Skin of body (tissue), 1 donor: ENCODE measurements at regions not wholly inside any gene's neighbourhood (a gene's known extent, or its start where the extent isn't known, plus 50 kb on each side); places are given as distances from the start of the nearest gene placed in this dataset.
"Not testable (repeated sequence)": the region's sequence is repeated elsewhere in the genome, so short reads cannot be mapped to it uniquely, and the experiment has no call there.

Experiments
- DNase-seq: peaks from one replicate; lab custom pipeline; 2025; lab: John Stamatoyannopoulos, UW

- no peak for DNase-seq
These were observed 55.7 kb upstream of the FAT3 start for GRCh38 chr11:92168936-92169335.

- DNase-seq, result no peak
These were observed 57.0 kb upstream of the FAT3 start for GRCh38 chr11:92167571-92167970.

GRCh38 chr11:92166335-92166734 is 58.3 kb upstream of the FAT3 start:
- DNase-seq, result no peak

GRCh38 chr11:92163879-92164278 is 60.7 kb upstream of the FAT3 start:
- no peak for DNase-seq

GRCh38 chr11:92162776-92163175 is 61.8 kb upstream of the FAT3 start:
- DNase-seq, result no peak

- DNase-seq, result no peak
These were observed 64.7 kb upstream of the FAT3 start for GRCh38 chr11:92159931-92160330.

GRCh38 chr11:92157390-92157789 is 67.2 kb upstream of the FAT3 start:
- not testable (repeated sequence) for DNase-seq

- no peak for DNase-seq
These were observed 70.0 kb upstream of the FAT3 start for GRCh38 chr11:92154611-92155010.

GRCh38 chr11:92154110-92154509 is 70.5 kb upstream of the FAT3 start:
- no peak for DNase-seq

GRCh38 chr11:92153542-92153941 is 71.1 kb upstream of the FAT3 start:
- DNase-seq, result no peak

- DNase-seq, result no peak
These were observed 72.4 kb upstream of the FAT3 start for GRCh38 chr11:92152245-92152644.

GRCh38 chr11:92149996-92150395 is 74.6 kb upstream of the FAT3 start:
- DNase-seq, result no peak

- no peak for DNase-seq
These were observed 82.9 kb upstream of the FAT3 start for GRCh38 chr11:92141725-92142124.

- no peak for DNase-seq
These were observed 83.5 kb upstream of the FAT3 start for GRCh38 chr11:92141159-92141558.

- no peak for DNase-seq
These were observed 84.6 kb upstream of the FAT3 start for GRCh38 chr11:92140021-92140420.

GRCh38 chr11:92138296-92138695 is 86.3 kb upstream of the FAT3 start:
- DNase-seq, result no peak

- no peak for DNase-seq
These were observed 86.9 kb upstream of the FAT3 start for GRCh38 chr11:92137747-92138146.

GRCh38 chr11:92136797-92137196 is 87.8 kb upstream of the FAT3 start:
- no peak for DNase-seq

- no peak for DNase-seq
These were observed 93.2 kb upstream of the FAT3 start for GRCh38 chr11:92131289-92131865.

- peak; percentile 44 for DNase-seq
These were observed 94.2 kb upstream of the FAT3 start for GRCh38 chr11:92130421-92130831.

- no peak for DNase-seq
These were observed 94.8 kb upstream of the FAT3 start for GRCh38 chr11:92129811-92130210.

- DNase-seq, result no peak
These were observed 96.6 kb upstream of the FAT3 start for GRCh38 chr11:92128026-92128425.

- no peak for DNase-seq
These were observed 99.3 kb upstream of the FAT3 start for GRCh38 chr11:92125321-92125720.

- DNase-seq, result no peak
These were observed 101.1 kb upstream of the FAT3 start for GRCh38 chr11:92123540-92123939.
